ENCODE measurements at regions not wholly inside any gene's neighbourhood (a gene's known extent, or its start where the extent isn't known, plus 50 kb on each side); places are given as distances from the start of the nearest gene placed in this dataset.

DNA sequence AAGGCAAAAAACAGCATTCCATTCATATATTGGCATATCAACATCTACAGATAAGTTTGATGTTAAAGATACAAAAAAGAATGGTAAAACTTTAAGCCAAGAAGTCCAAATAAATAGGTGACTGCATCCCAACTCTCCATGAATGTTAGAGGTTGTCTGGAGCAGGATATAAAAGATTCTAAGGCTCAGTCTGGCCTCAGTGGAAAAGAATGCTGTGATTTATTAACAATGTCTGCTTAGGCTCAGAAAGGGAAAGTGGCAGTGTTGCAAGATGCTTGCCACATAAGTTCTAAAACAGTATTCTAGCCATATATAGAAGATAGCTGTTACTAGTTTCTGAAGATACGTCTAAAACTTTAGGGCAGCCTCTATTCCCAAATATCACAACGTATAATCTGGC, 179.8 kb upstream of the NBEA start:
- CTCF ChIA-PET = no interaction called here
- Histone ChIP-seq H3K4me1 (ENCODE audit: control insufficient read depth, extremely low read depth, insufficient read depth, low read length) (no peaks in the 10 kb centered on the region), H3K36me3 (ENCODE audit: control insufficient read depth in 2 of 2, extremely low read depth in 1 of 2, insufficient read depth in 2 of 2, low read length in 2 of 2) (no peaks in the 10 kb centered on the region), H4K20me1 (replicated peaks; ENCODE audit: control insufficient read depth, extremely low read depth, insufficient read depth, low read length) (no peaks in the 10 kb centered on the region), H3K27ac (ENCODE audit: insufficient read depth, low read depth, low read length) (no peak overlapping the region), H3K4me2 (ENCODE audit: insufficient read depth, low read length) (no peak overlapping the region), H2AFZ (ENCODE audit: low read depth, low read length) (no peak overlapping the region), H3K4me3 (replicated peaks in 1 of 3; ENCODE audit: insufficient read depth in 1 of 3, low read depth in 1 of 3, low read length in 3 of 3) (no peak overlapping the region), H3K27me3 (ENCODE audit: control insufficient read depth in 2 of 2, insufficient read depth in 2 of 2, low read length in 2 of 2) (no peaks in the 10 kb centered on the region), H3K9ac (replicated peaks; ENCODE audit: extremely low read depth, insufficient read depth, low read length) (no peak overlapping the region), H3K79me2 (ENCODE audit: control insufficient read depth, insufficient read depth, low read length) (no peaks in the 10 kb centered on the region), H3K9me3 (replicated peaks; ENCODE audit: control insufficient read depth, insufficient read depth, low read length) (no peaks in the 10 kb centered on the region), H3K9me1 (replicated peaks; ENCODE audit: control insufficient read depth, extremely low read depth, insufficient read depth, low read length) (no peaks in the 10 kb centered on the region)
- no TSS peak for BruUV-seq (replicated peaks)
- DNase-seq (ENCODE audit: low read depth, low spot score) (no peak), FAIRE-seq (no peak)
- intact Hi-C loops (cut with micrococcal nuclease) = no loop called here
- dilution Hi-C loops (cut with MboI; ENCODE audit: extremely low pct_ligation_motif_present, low sequenced_read_pairs) = no loop called here
- POLR2A ChIA-PET = no interaction called here
- TF ChIP-seq EZH2 (IDR thresholded peaks at IDR 0.05; ENCODE audit: borderline replicate concordance, low read depth, low read length, severe bottlenecking) (no peak), FOS (IDR thresholded peaks at IDR 0.05; ENCODE audit: borderline replicate concordance, insufficient read depth, low read length) (no peak), MYC (IDR thresholded peaks at IDR 0.05; ENCODE audit: low read depth, low read length) (no peak), JUN (IDR thresholded peaks at IDR 0.05; ENCODE audit: borderline replicate concordance, insufficient read depth, insufficient read length, low read depth) (no peak), POLR2AphosphoS5 (IDR thresholded peaks at IDR 0.05; ENCODE audit: insufficient read depth, low read depth, low read length) (no peak), GATA2 (IDR thresholded peaks at IDR 0.05; ENCODE audit: insufficient read depth, insufficient read length, low read depth, low read length) (no peak), POLR2A (IDR thresholded peaks at IDR 0.05; ENCODE audit: low read depth, low read length) (no peak)
- TF ChIP-seq, protein P1, sequence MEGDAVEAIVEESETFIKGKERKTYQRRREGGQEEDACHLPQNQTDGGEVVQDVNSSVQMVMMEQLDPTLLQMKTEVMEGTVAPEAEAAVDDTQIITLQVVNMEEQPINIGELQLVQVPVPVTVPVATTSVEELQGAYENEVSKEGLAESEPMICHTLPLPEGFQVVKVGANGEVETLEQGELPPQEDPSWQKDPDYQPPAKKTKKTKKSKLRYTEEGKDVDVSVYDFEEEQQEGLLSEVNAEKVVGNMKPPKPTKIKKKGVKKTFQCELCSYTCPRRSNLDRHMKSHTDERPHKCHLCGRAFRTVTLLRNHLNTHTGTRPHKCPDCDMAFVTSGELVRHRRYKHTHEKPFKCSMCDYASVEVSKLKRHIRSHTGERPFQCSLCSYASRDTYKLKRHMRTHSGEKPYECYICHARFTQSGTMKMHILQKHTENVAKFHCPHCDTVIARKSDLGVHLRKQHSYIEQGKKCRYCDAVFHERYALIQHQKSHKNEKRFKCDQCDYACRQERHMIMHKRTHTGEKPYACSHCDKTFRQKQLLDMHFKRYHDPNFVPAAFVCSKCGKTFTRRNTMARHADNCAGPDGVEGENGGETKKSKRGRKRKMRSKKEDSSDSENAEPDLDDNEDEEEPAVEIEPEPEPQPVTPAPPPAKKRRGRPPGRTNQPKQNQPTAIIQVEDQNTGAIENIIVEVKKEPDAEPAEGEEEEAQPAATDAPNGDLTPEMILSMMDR (IDR thresholded peaks at IDR 0.05; ENCODE audit: extremely low read depth in 1 of 2, insufficient read depth in 1 of 2, low read depth in 1 of 2, low read length in 2 of 2) = no peak
- TF ChIP-seq, protein P2, sequence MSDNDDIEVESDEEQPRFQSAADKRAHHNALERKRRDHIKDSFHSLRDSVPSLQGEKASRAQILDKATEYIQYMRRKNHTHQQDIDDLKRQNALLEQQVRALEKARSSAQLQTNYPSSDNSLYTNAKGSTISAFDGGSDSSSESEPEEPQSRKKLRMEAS (IDR thresholded peaks at IDR 0.05; ENCODE audit: insufficient read depth, insufficient read length) = no peak
